Fibroblast of peridontal ligament (primary cell): ENCODE measurements at regions not wholly inside any gene's neighbourhood (a gene's known extent, or its start where the extent isn't known, plus 50 kb on each side); places are given as distances from the start of the nearest gene placed in this dataset.

ENCODE experiments used
- DNase-seq: peaks from one replicate; pipeline ENCODE4 v3.0.0-alpha.2; 2010; ENCODE audit errors: extremely low read depth

- DNase-seq, result no peak
Observed at GRCh38 chr9:7304627-7304995, 495.0 kb downstream of the DMAC1 start.

GRCh38 chr9:7303907-7304626 is 495.5 kb downstream of the DMAC1 start:
- no peak for DNase-seq

GRCh38 chr9:7300484-7300883 is 499.1 kb downstream of the DMAC1 start:
- no peak for DNase-seq

- DNase-seq, result no peak
Observed at GRCh38 chr9:7298123-7298522, 501.5 kb downstream of the DMAC1 start.

GRCh38 chr9:7297521-7297920 is 502.1 kb downstream of the DMAC1 start:
- DNase-seq, result no peak

GRCh38 chr9:7293091-7293490 is 506.5 kb downstream of the DMAC1 start:
- DNase-seq, result no peak

- no peak for DNase-seq
Observed at GRCh38 chr9:7289773-7290172, 509.8 kb downstream of the DMAC1 start.

- DNase-seq, result no peak
Observed at GRCh38 chr9:7287986-7288385, 511.6 kb downstream of the DMAC1 start.

- no peak for DNase-seq
Observed at GRCh38 chr9:7287065-7287464, 512.5 kb downstream of the DMAC1 start.

- DNase-seq, result no peak
Observed at GRCh38 chr9:7286101-7286500, 513.5 kb downstream of the DMAC1 start.

GRCh38 chr9:7285199-7285598 is 514.4 kb downstream of the DMAC1 start:
- no peak for DNase-seq

GRCh38 chr9:7284517-7284916 is 515.1 kb downstream of the DMAC1 start:
- no peak for DNase-seq

- no peak for DNase-seq
Observed at GRCh38 chr9:7284117-7284516, 515.5 kb downstream of the DMAC1 start.

GRCh38 chr9:7273575-7273974 is 515.8 kb downstream of the KDM4C start:
- peak; percentile 11 for DNase-seq

- DNase-seq, result no peak
Observed at GRCh38 chr9:7266911-7267595, 509.3 kb downstream of the KDM4C start.

- no peak for DNase-seq
Observed at GRCh38 chr9:7265181-7265580, 507.4 kb downstream of the KDM4C start.

GRCh38 chr9:7259544-7260241 is 501.9 kb downstream of the KDM4C start:
- DNase-seq, result no peak

- no peak for DNase-seq
Observed at GRCh38 chr9:7258688-7259396, 501.1 kb downstream of the KDM4C start.

GRCh38 chr9:7246917-7247522 is 489.2 kb downstream of the KDM4C start:
- no peak for DNase-seq

GRCh38 chr9:7245976-7246580 is 488.3 kb downstream of the KDM4C start:
- no peak for DNase-seq

- DNase-seq, result no peak
Observed at GRCh38 chr9:7243838-7244237, 486.1 kb downstream of the KDM4C start.

- DNase-seq, result no peak
Observed at GRCh38 chr9:7242126-7242525, 484.4 kb downstream of the KDM4C start.
